Keratinocyte (primary cell): ENCODE measurements at regions not wholly inside any gene's neighbourhood (a gene's known extent, or its start where the extent isn't known, plus 50 kb on each side); places are given as distances from the start of the nearest gene placed in this dataset.

Experiments used
- DNase-seq: peaks from one replicate; pipeline ENCODE4 v3.0.0-alpha.2; 2011; ENCODE audit warnings: low read depth, missing footprints, low spot score
- FAIRE-seq: peaks from 2 replicates; lab custom pipeline; 2011; peaks lifted over from hg19 to GRCh38; lab: Jason Lieb, UNC
- H2AFZ ChIP-seq: 2 replicates; pipeline ENCODE4 v1.6.0; 2012; ENCODE audit warnings: low read length, control low read depth, inconsistent platforms; ENCODE audit not compliant: control insufficient read depth
- H3K27ac ChIP-seq: 2 replicates; pipeline ENCODE4 v1.5.1; 2011; ENCODE audit warnings: low read length; ENCODE audit not compliant: control insufficient read depth, insufficient read depth
- H3K27me3 ChIP-seq: 3 replicates; pipeline ENCODE4 v1.6.0; 2011; ENCODE audit warnings: low read length; ENCODE audit not compliant: control insufficient read depth, insufficient read depth; ENCODE audit errors: extremely low read depth
- H3K36me3 ChIP-seq, 2 experiments: 2 replicates in 1 of 2; 3 replicates in 1 of 2; pipeline ENCODE4 v1.5.1; 2011; ENCODE audit warnings: low read length in 2 of 2, mild to moderate bottlenecking in 1 of 2; ENCODE audit not compliant: control insufficient read depth in 2 of 2, insufficient read depth in 2 of 2; ENCODE audit errors: extremely low read depth in 1 of 2
- H3K4me1 ChIP-seq: 3 replicates; pipeline ENCODE4 v1.5.1; 2011; ENCODE audit warnings: low read length; ENCODE audit not compliant: control insufficient read depth, insufficient read depth; ENCODE audit errors: extremely low read depth
- H3K4me2 ChIP-seq: 3 replicates; pipeline ENCODE4 v1.6.0; 2011; ENCODE audit warnings: low read depth, low read length; ENCODE audit not compliant: control insufficient read depth, insufficient read depth; ENCODE audit errors: extremely low read depth
- H3K4me3 ChIP-seq, 3 experiments: fragments of 200-600 bp in 1 of 3; sonication (generic) in 1 of 3; 2 replicates in 2 of 3; 3 replicates in 1 of 3; pipeline ENCODE4 v1.5.1; 2011 to 2016; ENCODE audit warnings: low read length in 3 of 3, mild to moderate bottlenecking in 3 of 3, control low read depth in 2 of 3, inconsistent platforms in 1 of 3, low read depth in 1 of 3, mixed read lengths in 1 of 3, mixed run types in 1 of 3, moderate library complexity in 1 of 3; ENCODE audit not compliant: control insufficient read depth in 2 of 3, insufficient read depth in 2 of 3; ENCODE audit errors: extremely low read depth in 1 of 3
- H3K79me2 ChIP-seq: 2 replicates; pipeline ENCODE4 v1.6.0; 2012; ENCODE audit warnings: low read length; ENCODE audit not compliant: control insufficient read depth, insufficient read depth
- H3K9ac ChIP-seq: 3 replicates; pipeline ENCODE4 v1.6.0; 2011; ENCODE audit warnings: low read length; ENCODE audit not compliant: control insufficient read depth, insufficient read depth; ENCODE audit errors: extremely low read depth
- H3K9me1 ChIP-seq: 3 replicates; pipeline ENCODE4 v1.6.0; 2011; ENCODE audit warnings: low read length; ENCODE audit not compliant: control insufficient read depth, insufficient read depth; ENCODE audit errors: extremely low read depth
- H3K9me3 ChIP-seq: 2 replicates; pipeline ENCODE4 v1.5.1; 2012; ENCODE audit warnings: low read depth, low read length; ENCODE audit not compliant: control insufficient read depth
- H4K20me1 ChIP-seq: 3 replicates; pipeline ENCODE4 v1.6.0; 2011; ENCODE audit warnings: low read length; ENCODE audit not compliant: control insufficient read depth, insufficient read depth; ENCODE audit errors: extremely low read depth
- EZH2 ChIP-seq: IDR thresholded peaks from one replicate; pipeline ENCODE4 v1.6.1; 2012; ENCODE audit warnings: inconsistent platforms, mild to moderate bottlenecking, low read length, moderate library complexity
- dilution Hi-C: fragments of 300-500 bp; cut with MboI; formaldehyde crosslinking; loops from one replicate; pipeline ENCODE4 v1.7.0; 2020; ENCODE audit warnings: low sequenced_read_pairs; ENCODE audit not compliant: extremely low pct_ligation_motif_present
- TF ChIP-seq, protein P1 (sequence below), 3 experiments: IDR thresholded peaks in 1 of 3; conservative IDR thresholded peaks in 1 of 3; optimal IDR thresholded peaks in 1 of 3; 2 replicates in 2 of 3; 3 replicates in 1 of 3; pipeline versions ENCODE3 to v1.5.1; 2011; ENCODE audit warnings: low read length in 3 of 3, mild to moderate bottlenecking in 3 of 3, moderate library complexity in 2 of 3, control low read depth in 1 of 3, inconsistent platforms in 1 of 3; ENCODE audit not compliant: insufficient read depth in 2 of 3; ENCODE audit errors: extremely low read depth in 1 of 3

DNA sequence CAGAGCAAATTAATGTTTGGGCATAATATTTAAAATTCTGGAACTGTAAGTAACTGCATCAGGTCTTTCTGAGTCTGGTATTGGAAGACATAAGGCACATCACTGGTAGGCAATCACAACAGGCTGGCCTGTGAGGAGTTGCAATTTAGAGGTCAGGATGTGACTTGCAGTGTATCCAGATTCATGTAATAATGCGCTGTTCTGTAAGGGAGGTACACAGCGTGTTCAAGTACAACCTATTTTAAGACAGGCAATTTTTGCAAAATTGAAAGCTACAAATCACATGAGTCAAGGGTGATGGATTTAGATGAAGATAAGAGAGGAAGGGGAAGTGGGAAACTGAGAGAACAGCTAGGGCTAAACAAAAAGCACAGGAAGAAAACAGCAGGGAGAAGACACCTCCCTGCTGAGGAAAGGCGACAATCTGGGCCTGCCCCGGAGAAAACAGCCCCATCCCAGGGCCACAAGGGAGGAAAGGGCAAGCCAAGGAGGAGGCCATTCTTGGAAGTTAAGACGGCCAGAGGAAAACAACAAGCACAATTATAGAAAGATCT lies 138.1 kb downstream of the LACC1 start:
- no peak for TF ChIP-seq EZH2
- TF ChIP-seq, protein P1, sequence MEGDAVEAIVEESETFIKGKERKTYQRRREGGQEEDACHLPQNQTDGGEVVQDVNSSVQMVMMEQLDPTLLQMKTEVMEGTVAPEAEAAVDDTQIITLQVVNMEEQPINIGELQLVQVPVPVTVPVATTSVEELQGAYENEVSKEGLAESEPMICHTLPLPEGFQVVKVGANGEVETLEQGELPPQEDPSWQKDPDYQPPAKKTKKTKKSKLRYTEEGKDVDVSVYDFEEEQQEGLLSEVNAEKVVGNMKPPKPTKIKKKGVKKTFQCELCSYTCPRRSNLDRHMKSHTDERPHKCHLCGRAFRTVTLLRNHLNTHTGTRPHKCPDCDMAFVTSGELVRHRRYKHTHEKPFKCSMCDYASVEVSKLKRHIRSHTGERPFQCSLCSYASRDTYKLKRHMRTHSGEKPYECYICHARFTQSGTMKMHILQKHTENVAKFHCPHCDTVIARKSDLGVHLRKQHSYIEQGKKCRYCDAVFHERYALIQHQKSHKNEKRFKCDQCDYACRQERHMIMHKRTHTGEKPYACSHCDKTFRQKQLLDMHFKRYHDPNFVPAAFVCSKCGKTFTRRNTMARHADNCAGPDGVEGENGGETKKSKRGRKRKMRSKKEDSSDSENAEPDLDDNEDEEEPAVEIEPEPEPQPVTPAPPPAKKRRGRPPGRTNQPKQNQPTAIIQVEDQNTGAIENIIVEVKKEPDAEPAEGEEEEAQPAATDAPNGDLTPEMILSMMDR (optimal IDR thresholded peaks at IDR 0.05 in 1 of 3, IDR thresholded peaks at IDR 0.05 in 1 of 3, conservative IDR thresholded peaks at IDR 0.05 in 1 of 3; ENCODE audit: extremely low read depth in 1 of 3, insufficient read depth in 2 of 3, low read length in 3 of 3): no peak
- H3K79me2 ChIP-seq: no peaks in the 10 kb centered on the region
- H3K9me1 ChIP-seq: no peaks in the 10 kb centered on the region
- H3K27ac ChIP-seq: no peak overlapping the region
- DNase-seq: no peak
- no peaks in the 10 kb centered on the region for H3K36me3 ChIP-seq
- peaks cover 4% of the 10 kb centered on the region for H3K27me3 ChIP-seq
- H2AFZ ChIP-seq: no peak overlapping the region
- FAIRE-seq: no peak
- no peaks in the 10 kb centered on the region for H3K4me1 ChIP-seq
- no peaks in the 10 kb centered on the region for H4K20me1 ChIP-seq
- dilution Hi-C loops: no loop called here
- no peak overlapping the region for H3K4me2 ChIP-seq
- no peak overlapping the region for H3K4me3 ChIP-seq
- H3K9me3 ChIP-seq: no peaks in the 10 kb centered on the region
- no peak overlapping the region for H3K9ac ChIP-seq

GRCh38 chr13:44019651-44020050 lies 139.9 kb downstream of the LACC1 start:
- TF ChIP-seq, protein P1 (optimal IDR thresholded peaks at IDR 0.05 in 1 of 3, IDR thresholded peaks at IDR 0.05 in 1 of 3, conservative IDR thresholded peaks at IDR 0.05 in 1 of 3; ENCODE audit: extremely low read depth in 1 of 3, insufficient read depth in 2 of 3, low read length in 3 of 3): no peak
- TF ChIP-seq EZH2: no peak
- Histone ChIP-seq H2AFZ (no peak overlapping the region), H3K9me1 (no peaks in the 10 kb centered on the region), H3K27ac (no peak overlapping the region), H3K4me2 (no peak overlapping the region), H3K36me3 (no peaks in the 10 kb centered on the region), H3K9me3 (no peaks in the 10 kb centered on the region), H3K79me2 (no peaks in the 10 kb centered on the region), H3K4me1 (no peaks in the 10 kb centered on the region), H3K4me3 (no peak overlapping the region), H3K27me3 (peaks cover 4% of the 10 kb centered on the region), H4K20me1 (no peaks in the 10 kb centered on the region), H3K9ac (no peak overlapping the region)
- no peak for FAIRE-seq
- dilution Hi-C loops: no loop called here
- no peak for DNase-seq
